Spleen (tissue), 11 donors: ENCODE measurements at regions not wholly inside any gene's neighbourhood (a gene's known extent, or its start where the extent isn't known, plus 50 kb on each side); places are given as distances from the start of the nearest gene placed in this dataset.

ENCODE experiments used
- DNase-seq: peaks from one replicate; pipeline ENCODE4 v3.0.0-alpha.2; 2020
- H3K27ac ChIP-seq, 8 donors: fragments of 200-600 bp; sonication (generic) in 7 of 8; 1 replicate in 4 of 8; 2 replicates in 4 of 8; pipeline versions ENCODE4 v1.5.0 to v1.8.0; 2016 to 2021; ENCODE audit warnings: inconsistent platforms in 4 of 8, mild to moderate bottlenecking in 4 of 8, moderate library complexity in 1 of 8
- H3K27me3 ChIP-seq, 7 donors: fragments of 200-600 bp; sonication (generic) in 6 of 7; replicated peaks in 1 of 7; 1 replicate in 4 of 7; 2 replicates in 3 of 7; pipeline versions ENCODE4 v1.5.0 to v1.8.0; 2016 to 2021; ENCODE audit warnings: inconsistent platforms in 3 of 7, mild to moderate bottlenecking in 1 of 7
- H3K36me3 ChIP-seq, 6 donors: fragments of 200-600 bp; sonication (generic) in 5 of 6; 1 replicate in 4 of 6; 2 replicates in 2 of 6; pipeline versions ENCODE4 v1.5.0 to v1.8.0; 2016 to 2021; ENCODE audit warnings: inconsistent platforms in 2 of 6
- H3K4me1 ChIP-seq, 6 donors: fragments of 200-600 bp; sonication (generic) in 5 of 6; 1 replicate in 3 of 6; 2 replicates in 3 of 6; pipeline versions ENCODE4 v1.5.0 to v1.8.0; 2016 to 2021; ENCODE audit warnings: inconsistent platforms in 3 of 6
- H3K4me3 ChIP-seq, 8 donors: fragments of 200-600 bp; sonication (generic) in 7 of 8; 1 replicate in 4 of 8; 2 replicates in 4 of 8; pipeline versions ENCODE4 v1.5.0 to v1.8.0; 2016 to 2021; ENCODE audit warnings: inconsistent platforms in 4 of 8, mild to moderate bottlenecking in 4 of 8, moderate library complexity in 2 of 8
- H3K9me3 ChIP-seq, 8 donors: fragments of 200-600 bp; sonication (generic) in 7 of 8; 1 replicate in 4 of 8; 2 replicates in 4 of 8; pipeline versions ENCODE4 v1.5.0 to v1.8.0; 2016 to 2021; ENCODE audit warnings: inconsistent platforms in 4 of 8
- CTCF ChIP-seq, 11 experiments: fragments of 200-600 bp in 7 of 11; fragments of 450-650 bp in 4 of 11; sonication (generic) in 4 of 11; IDR thresholded peaks in 8 of 11; conservative IDR thresholded peaks in 3 of 11; 1 replicate in 7 of 11; 2 replicates in 4 of 11; pipeline versions ENCODE4 v1.4.0 to v1.8.0; 2016 to 2021; ENCODE audit warnings: antibody characterized with exemption in 11 of 11, inconsistent platforms in 4 of 11, mild to moderate bottlenecking in 1 of 11
- POLR2A ChIP-seq, 3 donors: fragments of 450-650 bp; IDR thresholded peaks; one replicate each; pipeline ENCODE4 v1.5.1; 2017; ENCODE audit warnings: antibody characterized with exemption in 3 of 3, mild to moderate bottlenecking in 1 of 3
- POLR2AphosphoS5 ChIP-seq, 3 donors: sonication (generic); formaldehyde crosslinking; IDR thresholded peaks; one replicate each; pipeline ENCODE4 v1.5.1; 2017; ENCODE audit warnings: antibody characterized with exemption in 3 of 3
- WGBS, 5 donors: extraction: QIAGEN DNeasy Blood & Tissue Kit in 3 of 5; methylation state at CpG; one replicate each; pipeline versions ENCODE4 v1.1.5 to v1.1.7; 2013 to 2018; 5-methylcytosine and 5-hydroxymethylcytosine counted together
- intact Hi-C: fragments of 100-400 bp; cut with DNase I; formaldehyde crosslinking; loops from one replicate; pipeline ENCODE4 v1.15.0; 2023; ENCODE audit warnings: low total_unique reads
- donor health status: healthy with polysubstance abuse.
- donor health status: DM: no; HTN: no; CAD: no; lungs with moderate emphysema.
- donor health status: DM: no; HTN: no; CAD: no.
- donor health status: Bipolar disorder and iron deficiency.
- donor health status: healthy.
- donor health status: DM: no; HTN: no; CAD: no.
- donor health status: DM: yes; HTN: yes; CAD: no.

- DNase-seq, result no peak
- Histone ChIP-seq H3K36me3 (no peaks in the 10 kb centered on the region), H3K4me3 (no peak overlapping the region), H3K9me3 (no peaks in the 10 kb centered on the region), H3K27ac (no peak overlapping the region), H3K27me3 (no peaks in the 10 kb centered on the region), H3K4me1 (no peaks in the 10 kb centered on the region)
- WGBS, 5 donors, result 85 to 94% (median 90%) methylated on average over 4 of the region's 4 CpGs
- no peak for TF ChIP-seq POLR2A (IDR thresholded peaks at IDR 0.05)
- no peak for TF ChIP-seq POLR2AphosphoS5 (IDR thresholded peaks at IDR 0.05)
- no peak for TF ChIP-seq CTCF (IDR thresholded peaks at IDR 0.05 in 8 of 11, conservative IDR thresholded peaks at IDR 0.05 in 3 of 11)
- intact Hi-C loops, result no loop called here
These were observed 90.7 kb upstream of the SORBS2 start for GRCh38 chr4:185902654-185903053.

- Histone ChIP-seq H3K9me3 (no peaks in the 10 kb centered on the region), H3K4me1 (no peaks in the 10 kb centered on the region), H3K27ac (no peak overlapping the region), H3K36me3 (no peaks in the 10 kb centered on the region), H3K4me3 (no peak overlapping the region), H3K27me3 (no peaks in the 10 kb centered on the region)
- TF ChIP-seq CTCF (IDR thresholded peaks at IDR 0.05 in 8 of 11, conservative IDR thresholded peaks at IDR 0.05 in 3 of 11) (no peak), POLR2AphosphoS5 (IDR thresholded peaks at IDR 0.05) (no peak), POLR2A (IDR thresholded peaks at IDR 0.05) (no peak)
- 88 to 100% (median 94%) methylated on average over 1 of the region's 1 CpG for WGBS, 5 donors
- no peak for DNase-seq
- intact Hi-C loops, result no loop called here
These were observed 91.2 kb upstream of the SORBS2 start for GRCh38 chr4:185903205-185903604.

DNA sequence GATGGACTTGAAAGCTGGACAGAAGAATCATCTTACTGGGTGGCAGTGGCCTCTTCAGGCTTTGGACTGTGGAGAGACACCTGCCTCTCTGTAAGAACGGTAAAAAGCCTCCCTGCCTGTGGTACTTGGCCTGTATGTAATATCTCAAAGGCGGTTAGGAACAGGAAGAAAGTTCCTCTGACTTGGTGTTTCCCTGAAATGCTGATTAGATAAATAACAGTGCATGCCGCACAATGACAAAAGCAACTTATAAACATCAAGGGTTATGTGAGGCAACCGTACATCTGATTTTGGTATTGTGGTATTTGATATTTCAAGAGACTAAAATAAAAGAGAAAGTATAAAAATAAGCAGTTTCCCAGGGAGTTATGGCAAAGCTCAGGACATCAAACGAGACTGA lies 92.4 kb upstream of the SORBS2 start:
- H3K4me3 ChIP-seq, result no peak overlapping the region
- no peaks in the 10 kb centered on the region for H3K9me3 ChIP-seq
- no peak for DNase-seq
- intact Hi-C loops, result no loop called here
- no peaks in the 10 kb centered on the region for H3K36me3 ChIP-seq
- no peak for TF ChIP-seq POLR2A (IDR thresholded peaks at IDR 0.05)
- TF ChIP-seq POLR2AphosphoS5 (IDR thresholded peaks at IDR 0.05), result no peak
- no peak for TF ChIP-seq CTCF (IDR thresholded peaks at IDR 0.05 in 8 of 11, conservative IDR thresholded peaks at IDR 0.05 in 3 of 11)
- no peaks in the 10 kb centered on the region for H3K4me1 ChIP-seq
- no peak overlapping the region for H3K27ac ChIP-seq
- no peaks in the 10 kb centered on the region for H3K27me3 ChIP-seq
- WGBS, 5 donors, result 46 to 65% (median 55%) methylated on average over 5 of the region's 5 CpGs

DNA sequence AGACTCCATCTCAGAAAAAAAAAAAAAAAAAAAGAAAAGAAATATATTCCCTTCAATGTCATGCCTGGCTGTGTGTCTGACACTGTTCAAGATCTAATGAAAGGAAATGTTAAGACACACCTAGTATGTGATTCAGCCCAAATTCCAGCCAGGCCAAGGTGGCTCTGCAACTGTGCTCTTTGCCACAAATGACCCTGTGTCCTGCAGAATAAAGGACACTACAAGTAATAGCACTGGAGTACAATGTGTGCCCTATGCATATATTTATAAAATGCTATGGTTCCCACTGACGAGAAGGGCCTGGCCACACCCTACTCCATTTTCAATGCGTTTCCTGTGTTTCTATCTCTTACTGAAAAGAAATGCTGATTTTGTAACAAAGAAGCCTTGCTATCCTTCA lies 98.0 kb upstream of the SORBS2 start:
- Histone ChIP-seq H3K4me1 (no peaks in the 10 kb centered on the region), H3K4me3 (no peak overlapping the region), H3K9me3 (no peaks in the 10 kb centered on the region), H3K36me3 (no peaks in the 10 kb centered on the region), H3K27ac (no peak overlapping the region), H3K27me3 (no peaks in the 10 kb centered on the region)
- no peak for DNase-seq
- TF ChIP-seq POLR2AphosphoS5 (IDR thresholded peaks at IDR 0.05) (no peak), POLR2A (IDR thresholded peaks at IDR 0.05) (no peak), CTCF (IDR thresholded peaks at IDR 0.05 in 8 of 11, conservative IDR thresholded peaks at IDR 0.05 in 3 of 11) (no peak)
- intact Hi-C loops, result no loop called here
- 65 to 87% (median 83%) methylated on average over 2 of the region's 2 CpGs for WGBS, 5 donors
